NCI-H748 treated with DMSO at 0.1 percent for 48 hours (cell line): ENCODE measurements at regions not wholly inside any gene's neighbourhood (a gene's known extent, or its start where the extent isn't known, plus 50 kb on each side); places are given as distances from the start of the nearest gene placed in this dataset.

Source experiments
- DNase-seq: peaks from one replicate; lab custom pipeline; 2025; lab: John Stamatoyannopoulos, UW

- DNase-seq = no peak
Observed at GRCh38 chr1:95431235-95431634, 197.2 kb downstream of the RWDD3 start.

GRCh38 chr1:95435611-95436010 is 201.6 kb downstream of the RWDD3 start:
- no peak for DNase-seq

- DNase-seq = no peak
Observed at GRCh38 chr1:95437011-95437410, 203.0 kb downstream of the RWDD3 start.

- no peak for DNase-seq
Observed at GRCh38 chr1:95437781-95438180, 203.8 kb downstream of the RWDD3 start.

GRCh38 chr1:95438218-95438948 is 204.4 kb downstream of the RWDD3 start:
- DNase-seq = no peak

- no peak for DNase-seq
Observed at GRCh38 chr1:95440511-95440910, 206.5 kb downstream of the RWDD3 start.

GRCh38 chr1:95449516-95449915 is 215.5 kb downstream of the RWDD3 start:
- DNase-seq = no peak

GRCh38 chr1:95451054-95451453 is 217.0 kb downstream of the RWDD3 start:
- no peak for DNase-seq

GRCh38 chr1:95451904-95452303 is 217.9 kb downstream of the RWDD3 start:
- DNase-seq = no peak

- no peak for DNase-seq
Observed at GRCh38 chr1:95453053-95453452, 219.0 kb downstream of the RWDD3 start.

GRCh38 chr1:95467036-95467435 is 233.0 kb downstream of the RWDD3 start:
- DNase-seq = no peak

GRCh38 chr1:95475686-95476457 is 241.9 kb downstream of the RWDD3 start:
- no peak for DNase-seq

GRCh38 chr1:95496307-95496706 is 262.3 kb downstream of the RWDD3 start:
- no peak for DNase-seq

- DNase-seq = no peak
Observed at GRCh38 chr1:95496773-95497172, 262.8 kb downstream of the RWDD3 start.

- no peak for DNase-seq
Observed at GRCh38 chr1:95497566-95497965, 263.6 kb downstream of the RWDD3 start.

- no peak for DNase-seq
Observed at GRCh38 chr1:95503278-95504030, 269.4 kb downstream of the RWDD3 start.

- no peak for DNase-seq
Observed at GRCh38 chr1:95504321-95504720, 270.3 kb downstream of the RWDD3 start.

- DNase-seq = no peak
Observed at GRCh38 chr1:95506736-95507414, 272.9 kb downstream of the RWDD3 start.

GRCh38 chr1:95509989-95510388 is 276.0 kb downstream of the RWDD3 start:
- no peak for DNase-seq

- DNase-seq = no peak
Observed at GRCh38 chr1:95512925-95513324, 278.9 kb downstream of the RWDD3 start.

GRCh38 chr1:95517506-95517905 is 283.5 kb downstream of the RWDD3 start:
- DNase-seq = no peak

- DNase-seq = no peak
Observed at GRCh38 chr1:95518310-95518709, 284.3 kb downstream of the RWDD3 start.
